ENCODE measurements at regions not wholly inside any gene's neighbourhood (a gene's known extent, or its start where the extent isn't known, plus 50 kb on each side); places are given as distances from the start of the nearest gene placed in this dataset.

- H4K91ac ChIP-seq (ENCODE audit: insufficient read depth, low read depth, low read length) = no peak overlapping the region
- ChIA-PET POLR2A (ENCODE audit: unreplicated experiment) (no interaction called here), CTCF (interaction anchor here (1.6 kb wide), 1 partner anchor 10 kb away, joined by 11 read pairs; no protein-coding TSS in a partner anchor)
- H4K8ac ChIP-seq (ENCODE audit: low read depth in 2 of 2, low read length in 2 of 2) = no peak overlapping the region
- dilution Hi-C loops (cut with HindIII; ENCODE audit: low sequenced_read_pairs, unreplicated experiment) = no loop called here
- no peak overlapping the region for H3K56ac ChIP-seq (ENCODE audit: extremely low read depth, insufficient read depth, low read length)
- H3K4me3 ChIP-seq (ENCODE audit: insufficient read depth, low read depth, low read length) = no peak overlapping the region
- H3K9ac ChIP-seq (ENCODE audit: low read depth, low read length) = no peak overlapping the region
- TF ChIP-seq MAFK (IDR thresholded peaks at IDR 0.05; ENCODE audit: low read depth, low read length) (no peak), RFX5 (IDR thresholded peaks at IDR 0.05; ENCODE audit: low read depth, low read length) (no peak), MAZ (IDR thresholded peaks at IDR 0.05; ENCODE audit: borderline replicate concordance, low read depth, low read length) (no peak), CEBPB (IDR thresholded peaks at IDR 0.05; ENCODE audit: low read depth, low read length) (no peak), RAD21 (IDR thresholded peaks at IDR 0.05; ENCODE audit: low read length) (no peak), POLR2A (IDR thresholded peaks at IDR 0.05; ENCODE audit: low read depth, low read length) (no peak), USF2 (IDR thresholded peaks at IDR 0.05; ENCODE audit: low read depth, low read length) (no peak), BHLHE40 (IDR thresholded peaks at IDR 0.05; ENCODE audit: low read depth, low read length) (no peak; the same call in 1 of the 2 replicates), CTCF (conservative IDR thresholded peaks at IDR 0.05; ENCODE audit: low read depth, low read length) (no peak), SMC3 (IDR thresholded peaks at IDR 0.05; ENCODE audit: low read depth, low read length) (no peak), NFE2L2 (IDR thresholded peaks at IDR 0.05; ENCODE audit: low read depth, low read length) (no peak), RCOR1 (IDR thresholded peaks at IDR 0.05; ENCODE audit: insufficient replicate concordance, low read length) (no peak), FOS (IDR thresholded peaks at IDR 0.05; ENCODE audit: low read depth, low read length) (no peak), ELK1 (IDR thresholded peaks at IDR 0.05; ENCODE audit: borderline replicate concordance, low read depth, low read length) (no peak), CHD1 (IDR thresholded peaks at IDR 0.05; ENCODE audit: low read depth, low read length) (no peak), MXI1 (IDR thresholded peaks at IDR 0.05; ENCODE audit: borderline replicate concordance, low read depth, low read length) (no peak)
- no peaks in the 10 kb centered on the region for H3K4me1 ChIP-seq (ENCODE audit: control insufficient read depth, insufficient read depth, low read length)
- H3K14ac ChIP-seq (replicated peaks; ENCODE audit: low read depth, low read length) = no peak overlapping the region
- H3K9me1 ChIP-seq (ENCODE audit: insufficient read depth, low read length) = no peaks in the 10 kb centered on the region
- no peak overlapping the region for H2AK5ac ChIP-seq (ENCODE audit: low read depth, low read length)
- ATAC-seq (ENCODE audit: low read depth) = no peak
- H3K4me2 ChIP-seq (ENCODE audit: low read depth, low read length) = no peak overlapping the region
- H3K9me3 ChIP-seq (ENCODE audit: control insufficient read depth, insufficient read depth, low read length) = 0 out of 2 replicates have a peak, but pooled peaks cover 2% of the 10 kb centered on the region
- H2BK15ac ChIP-seq (ENCODE audit: low read depth, low read length) = no peak overlapping the region
- no peaks in the 10 kb centered on the region for H3K36me3 ChIP-seq (ENCODE audit: control insufficient read depth, insufficient read depth, low read length)
- no TSS peak for BruUV-seq (replicated peaks)
- no peak overlapping the region for H3K18ac ChIP-seq (ENCODE audit: low read depth, low read length)
- in situ Hi-C loops (cut with MboI; ENCODE audit: low sequenced_read_pairs) = no loop called here
- no peak overlapping the region for H3K4ac ChIP-seq (ENCODE audit: low read depth, low read length)
- H3K27ac ChIP-seq (ENCODE audit: insufficient read depth, low read length) = no peak overlapping the region
- H2AK9ac ChIP-seq (replicated peaks; ENCODE audit: low read depth, low read length, poor library complexity) = no peak overlapping the region
- no CpG with 5 or more reads among the region's 1 CpG for WGBS, 2 experiments (ENCODE audit: extremely low coverage in 2 of 2, insufficient read length in 1 of 2)
- H2BK120ac ChIP-seq (ENCODE audit: low read depth, low read length) = no peak overlapping the region
- no peaks in the 10 kb centered on the region; the same call in 1 of the 2 replicates for H3K27me3 ChIP-seq (ENCODE audit: control insufficient read depth, insufficient read depth, low read length)
- H4K20me1 ChIP-seq (ENCODE audit: insufficient read depth, low read length) = no peaks in the 10 kb centered on the region
- no peak overlapping the region for H3K23ac ChIP-seq (ENCODE audit: low read depth, low read length)
- no peak overlapping the region for H2AFZ ChIP-seq (replicated peaks; ENCODE audit: low read length, poor library complexity)
- intact Hi-C loops (cut with micrococcal nuclease) = no loop called here
- H3K79me1 ChIP-seq (ENCODE audit: low read depth in 1 of 2, low read length in 2 of 2) = no peaks in the 10 kb centered on the region
- H4K5ac ChIP-seq (ENCODE audit: low read depth, low read length) = no peak overlapping the region
- no peak for DNase-seq
- H2BK5ac ChIP-seq (ENCODE audit: low read depth, low read length, poor library complexity, severe bottlenecking) = no peak overlapping the region
- H2BK20ac ChIP-seq (ENCODE audit: low read depth, low read length) = no peak overlapping the region
These were observed 63.7 kb upstream of the PAM start for GRCh38 chr5:102691434-102691833.

Data from IMR-90 (cell line).